ENCODE measurements at regions not wholly inside any gene's neighbourhood (a gene's known extent, or its start where the extent isn't known, plus 50 kb on each side); places are given as distances from the start of the nearest gene placed in this dataset.

GRCh38 chr6:8657522-8657921, 222.2 kb upstream of the SLC35B3 start:
- no peak for TF ChIP-seq RAD21 (IDR thresholded peaks at IDR 0.05; ENCODE audit: low read depth)
- no peak for TF ChIP-seq TCF12 (IDR thresholded peaks at IDR 0.05; ENCODE audit: low read depth)
- TF ChIP-seq REST (IDR thresholded peaks at IDR 0.05; ENCODE audit: low read depth) = no peak
- no peak for TF ChIP-seq FOXM1 (IDR thresholded peaks at IDR 0.05; ENCODE audit: borderline replicate concordance, low read depth)

All from Ishikawa (cell line).